ENCODE measurements at regions not wholly inside any gene's neighbourhood (a gene's known extent, or its start where the extent isn't known, plus 50 kb on each side); places are given as distances from the start of the nearest gene placed in this dataset.

GRCh38 chr20:12557224-12557623 lies 451.5 kb upstream of the SPTLC3 start:
- Histone ChIP-seq H3K27ac (no peak overlapping the region), H3K9me3 (peaks cover 0 to 26% (median 15%) of the 10 kb centered on the region in 8 donors), H3K36me3 (no peaks in the 10 kb centered on the region), H3K27me3 (replicated peaks in 1 of 7) (no peaks in the 10 kb centered on the region), H3K4me1 (no peaks in the 10 kb centered on the region), H3K4me3 (no peak overlapping the region)
- no peak for TF ChIP-seq POLR2AphosphoS5 (IDR thresholded peaks at IDR 0.05)
- TF ChIP-seq CTCF (IDR thresholded peaks at IDR 0.05 in 8 of 11, conservative IDR thresholded peaks at IDR 0.05 in 3 of 11): no peak
- TF ChIP-seq POLR2A (IDR thresholded peaks at IDR 0.05): no peak
- intact Hi-C loops (cut with DNase I; ENCODE audit: low total_unique reads): no loop called here
- DNase-seq: no peak

- Histone ChIP-seq H3K27ac (no peak overlapping the region), H3K4me3 (no peak overlapping the region), H3K36me3 (no peaks in the 10 kb centered on the region), H3K9me3 (peaks cover 0 to 21% (median 16%) of the 10 kb centered on the region in 8 donors), H3K4me1 (no peaks in the 10 kb centered on the region), H3K27me3 (replicated peaks in 1 of 7) (no peaks in the 10 kb centered on the region)
- DNase-seq: no peak
- intact Hi-C loops (cut with DNase I; ENCODE audit: low total_unique reads): no loop called here
- TF ChIP-seq POLR2A (IDR thresholded peaks at IDR 0.05): no peak
- no peak for TF ChIP-seq POLR2AphosphoS5 (IDR thresholded peaks at IDR 0.05)
- TF ChIP-seq CTCF (IDR thresholded peaks at IDR 0.05 in 8 of 11, conservative IDR thresholded peaks at IDR 0.05 in 3 of 11): no peak
- 69 to 80% (median 71%) methylated on average over 4 of the region's 4 CpGs for WGBS, 5 donors
These were observed 443.8 kb upstream of the SPTLC3 start for GRCh38 chr20:12564979-12565378.

- no peaks in the 10 kb centered on the region for H3K4me1 ChIP-seq
- H3K9me3 ChIP-seq: peaks cover 0 to 10% (median 6%) of the 10 kb centered on the region in 8 donors
- intact Hi-C loops (cut with DNase I; ENCODE audit: low total_unique reads): no loop called here
- TF ChIP-seq POLR2A (IDR thresholded peaks at IDR 0.05): no peak
- TF ChIP-seq CTCF (IDR thresholded peaks at IDR 0.05 in 8 of 11, conservative IDR thresholded peaks at IDR 0.05 in 3 of 11): no peak
- TF ChIP-seq POLR2AphosphoS5 (IDR thresholded peaks at IDR 0.05): no peak
- H3K27ac ChIP-seq: no peak overlapping the region
- 75 to 90% (median 86%) methylated on average over 3 of the region's 3 CpGs for WGBS, 5 donors
- H3K4me3 ChIP-seq: no peak overlapping the region
- H3K27me3 ChIP-seq (replicated peaks in 1 of 7): no peaks in the 10 kb centered on the region
- DNase-seq: no peak
- H3K36me3 ChIP-seq: no peaks in the 10 kb centered on the region
These were observed 442.2 kb upstream of the SPTLC3 start for GRCh38 chr20:12566596-12566995.

GRCh38 chr20:12570371-12570770 lies 438.4 kb upstream of the SPTLC3 start:
- no peak for TF ChIP-seq POLR2A (IDR thresholded peaks at IDR 0.05)
- TF ChIP-seq POLR2AphosphoS5 (IDR thresholded peaks at IDR 0.05): no peak
- TF ChIP-seq CTCF (IDR thresholded peaks at IDR 0.05 in 8 of 11, conservative IDR thresholded peaks at IDR 0.05 in 3 of 11): no peak
- intact Hi-C loops (cut with DNase I; ENCODE audit: low total_unique reads): no loop called here
- WGBS, 5 donors: 18 to 41% (median 21%) methylated on average over 1 of the region's 1 CpG

More at GRCh38 chr20:12570371-12570770, 438.4 kb upstream of the SPTLC3 start:
- Histone ChIP-seq H3K4me1 (peaks cover 0 to 3% (median 0%) of the 10 kb centered on the region in 6 donors), H3K27me3 (replicated peaks in 1 of 7) (no peaks in the 10 kb centered on the region), H3K36me3 (no peaks in the 10 kb centered on the region), H3K4me3 (no peak overlapping the region), H3K9me3 (no peaks in the 10 kb centered on the region), H3K27ac (no peak overlapping the region)
- no peak for DNase-seq
